CD14-positive monocyte (primary cell): ENCODE measurements at regions not wholly inside any gene's neighbourhood (a gene's known extent, or its start where the extent isn't known, plus 50 kb on each side); places are given as distances from the start of the nearest gene placed in this dataset.
A peak's percentile ranks its signal among the peaks of the same experiment; 100 is the strongest.

Experiments
- DNase-seq, 3 donors: peaks; one replicate each; pipeline ENCODE4 v3.0.0-alpha.2; 2011 to 2022
- H2AFZ ChIP-seq: 2 replicates; pipeline ENCODE4 v1.6.0; 2012; ENCODE audit warnings: mild to moderate bottlenecking, low read depth, low read length, inconsistent platforms; ENCODE audit not compliant: insufficient read depth, poor library complexity, severe bottlenecking
- H3K27ac ChIP-seq, 2 donors: 1 replicate in 1 of 2; 2 replicates in 1 of 2; pipeline ENCODE4 v1.5.1; 2012 to 2013; ENCODE audit warnings: low read length in 2 of 2, control low read depth in 1 of 2, inconsistent platforms in 1 of 2, low read depth in 1 of 2, mild to moderate bottlenecking in 1 of 2
- H3K27me3 ChIP-seq, 2 donors: one replicate each; pipeline versions ENCODE4 v1.6.0 to v1.6.1; 2011 to 2013; ENCODE audit warnings: low read length in 2 of 2; ENCODE audit not compliant: control insufficient read depth in 2 of 2, insufficient read depth in 2 of 2
- H3K36me3 ChIP-seq, 2 donors: replicated peaks in 1 of 2; 1 replicate in 1 of 2; 2 replicates in 1 of 2; pipeline versions ENCODE4 v1.5.1 to v1.6.1; 2012 to 2013; ENCODE audit warnings: low read length in 2 of 2, control low read depth in 1 of 2, inconsistent platforms in 1 of 2, mild to moderate bottlenecking in 1 of 2; ENCODE audit not compliant: insufficient read depth in 2 of 2, control insufficient read depth in 1 of 2
- H3K4me1 ChIP-seq, 2 donors: 1 replicate in 1 of 2; 2 replicates in 1 of 2; pipeline versions ENCODE4 v1.5.1 to v1.6.1; 2012 to 2013; ENCODE audit warnings: low read length in 2 of 2, control low read depth in 1 of 2, inconsistent platforms in 1 of 2, mild to moderate bottlenecking in 1 of 2, moderate library complexity in 1 of 2; ENCODE audit not compliant: insufficient read depth in 2 of 2, control insufficient read depth in 1 of 2
- H3K4me2 ChIP-seq: replicated peaks from 2 replicates; pipeline ENCODE3; 2012; ENCODE audit warnings: low read length, moderate library complexity, mild to moderate bottlenecking; ENCODE audit not compliant: poor library complexity, severe bottlenecking; ENCODE audit errors: extremely low read depth
- H3K4me3 ChIP-seq, 3 experiments: fragments of 200-600 bp in 1 of 3; sonication (generic) in 1 of 3; replicated peaks in 1 of 3; 1 replicate in 2 of 3; 2 replicates in 1 of 3; pipeline ENCODE4 v1.5.1; 2011 to 2013; ENCODE audit warnings: low read length in 3 of 3, mild to moderate bottlenecking in 3 of 3, control low read depth in 2 of 3, low read depth in 2 of 3, inconsistent platforms in 1 of 3, moderate library complexity in 1 of 3
- H3K79me2 ChIP-seq: 2 replicates; pipeline ENCODE4 v1.6.0; 2012; ENCODE audit warnings: mild to moderate bottlenecking, control low read depth, inconsistent platforms, low read length, moderate library complexity; ENCODE audit not compliant: insufficient read depth
- H3K9ac ChIP-seq: 2 replicates; pipeline ENCODE4 v1.6.0; 2017; ENCODE audit warnings: low read length, mild to moderate bottlenecking; ENCODE audit not compliant: insufficient read depth, poor library complexity, severe bottlenecking
- H3K9me3 ChIP-seq, 2 donors: replicated peaks in 1 of 2; 1 replicate in 1 of 2; 2 replicates in 1 of 2; pipeline versions ENCODE4 v1.5.1 to v1.6.1; 2012 to 2013; ENCODE audit warnings: low read length in 2 of 2, control low read depth in 1 of 2; ENCODE audit not compliant: control insufficient read depth in 1 of 2, insufficient read depth in 1 of 2
- H4K20me1 ChIP-seq: 2 replicates; pipeline ENCODE4 v1.6.0; 2012; ENCODE audit warnings: mild to moderate bottlenecking, low read length, control low read depth, moderate library complexity; ENCODE audit not compliant: insufficient read depth
- H3K27ac Mint-ChIP-seq, 7 donors: one replicate each; pipeline ENCODE4 v1.8.0; 2020; ENCODE audit warnings: mild to moderate bottlenecking in 7 of 7, mixed read lengths in 7 of 7, moderate library complexity in 6 of 7, inconsistent platforms in 2 of 7
- H3K27me3 Mint-ChIP-seq, 3 donors: one replicate each; pipeline ENCODE4 v1.8.0; 2021 to 2022; ENCODE audit warnings: low read depth in 3 of 3, mild to moderate bottlenecking in 3 of 3, mixed read lengths in 3 of 3, moderate library complexity in 3 of 3, inconsistent platforms in 1 of 3
- H3K36me3 Mint-ChIP-seq, 2 donors: one replicate each; pipeline ENCODE4 v1.8.0; 2020; ENCODE audit warnings: mixed read lengths in 2 of 2, inconsistent platforms in 1 of 2, mild to moderate bottlenecking in 1 of 2
- H3K4me1 Mint-ChIP-seq: one replicate; pipeline ENCODE4 v1.8.0; 2020; ENCODE audit warnings: mild to moderate bottlenecking, mixed read lengths
- H3K4me3 Mint-ChIP-seq, 2 donors: one replicate each; pipeline ENCODE4 v1.8.0; 2020; ENCODE audit warnings: mild to moderate bottlenecking in 2 of 2, mixed read lengths in 2 of 2, moderate library complexity in 1 of 2
- H3K9me3 Mint-ChIP-seq, 7 donors: one replicate each; pipeline ENCODE4 v1.8.0; 2020 to 2022; ENCODE audit warnings: mixed read lengths in 7 of 7, mild to moderate bottlenecking in 6 of 7, moderate library complexity in 6 of 7, inconsistent platforms in 2 of 7
- WGBS: methylation state at CpG from one replicate; pipeline ENCODE4 v1.1.5; 2013; ENCODE audit warnings: missing lambda C conversion rate; ENCODE audit not compliant: insufficient coverage; 5-methylcytosine and 5-hydroxymethylcytosine counted together
- intact Hi-C, 2 donors: fragments of 100-400 bp; cut with micrococcal nuclease; formaldehyde crosslinking; loops; one replicate each; pipeline versions ENCODE4 v1.15.0 to v1.15.1; 2023
- TF ChIP-seq, protein P1 (sequence below): fragments of 200-600 bp; IDR thresholded peaks from one replicate; pipeline ENCODE4 v1.8.0; 2022; ENCODE audit warnings: antibody characterized with exemption, mild to moderate bottlenecking

DNA sequence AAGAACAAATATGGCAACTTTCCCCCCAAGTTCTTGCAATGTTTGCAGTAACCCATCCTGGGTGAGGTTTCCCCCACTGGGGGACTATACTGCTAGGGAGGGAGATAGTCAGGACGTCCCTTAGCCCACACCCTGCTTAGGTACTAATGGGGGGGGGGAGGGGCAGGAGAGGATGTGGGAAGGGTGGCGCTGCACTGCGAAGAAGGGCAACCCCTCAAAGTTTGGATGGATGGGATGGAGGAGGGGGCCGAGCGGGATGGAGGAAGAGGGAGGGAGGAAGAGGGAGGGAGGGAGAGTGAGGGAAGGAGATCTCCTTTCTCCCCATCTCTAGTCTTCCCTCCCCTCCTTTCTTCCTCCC is 100.6 kb upstream of the HSD17B12 start:
- peak overlapping the region; percentile 68 to 86 for H3K4me3 Mint-ChIP-seq

DNA sequence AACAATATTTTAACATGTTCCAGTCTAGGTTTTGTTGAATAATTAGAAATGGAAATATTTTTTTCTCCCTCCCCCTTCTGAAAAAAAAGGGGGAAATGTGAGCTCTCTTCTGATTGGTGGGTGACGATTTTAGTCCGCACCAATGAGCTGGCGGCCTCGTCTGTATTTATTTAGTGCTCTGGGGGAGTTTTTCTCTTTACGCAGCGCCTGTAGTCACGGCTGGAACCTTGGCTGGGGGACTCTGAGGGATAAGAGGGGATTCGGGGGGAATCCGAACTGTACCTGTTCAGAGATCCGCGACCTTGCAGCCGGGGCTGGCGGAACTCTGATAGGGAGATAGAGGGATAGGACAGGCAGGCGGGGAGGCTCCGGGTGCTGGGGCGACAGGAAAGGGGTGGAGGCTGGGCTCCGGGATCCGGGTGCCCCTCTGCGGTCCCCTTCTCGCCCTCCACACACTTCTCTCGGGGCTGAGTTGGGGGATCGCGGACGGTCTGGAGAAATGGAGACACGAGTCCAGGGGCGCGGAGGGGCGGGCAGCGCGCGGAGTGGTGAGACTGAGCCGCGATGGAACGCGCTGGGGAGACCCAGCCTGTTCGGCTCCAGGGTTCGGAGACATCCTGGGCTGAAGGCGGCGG is 99.7 kb upstream of the HSD17B12 start:
- TF ChIP-seq, protein P1, sequence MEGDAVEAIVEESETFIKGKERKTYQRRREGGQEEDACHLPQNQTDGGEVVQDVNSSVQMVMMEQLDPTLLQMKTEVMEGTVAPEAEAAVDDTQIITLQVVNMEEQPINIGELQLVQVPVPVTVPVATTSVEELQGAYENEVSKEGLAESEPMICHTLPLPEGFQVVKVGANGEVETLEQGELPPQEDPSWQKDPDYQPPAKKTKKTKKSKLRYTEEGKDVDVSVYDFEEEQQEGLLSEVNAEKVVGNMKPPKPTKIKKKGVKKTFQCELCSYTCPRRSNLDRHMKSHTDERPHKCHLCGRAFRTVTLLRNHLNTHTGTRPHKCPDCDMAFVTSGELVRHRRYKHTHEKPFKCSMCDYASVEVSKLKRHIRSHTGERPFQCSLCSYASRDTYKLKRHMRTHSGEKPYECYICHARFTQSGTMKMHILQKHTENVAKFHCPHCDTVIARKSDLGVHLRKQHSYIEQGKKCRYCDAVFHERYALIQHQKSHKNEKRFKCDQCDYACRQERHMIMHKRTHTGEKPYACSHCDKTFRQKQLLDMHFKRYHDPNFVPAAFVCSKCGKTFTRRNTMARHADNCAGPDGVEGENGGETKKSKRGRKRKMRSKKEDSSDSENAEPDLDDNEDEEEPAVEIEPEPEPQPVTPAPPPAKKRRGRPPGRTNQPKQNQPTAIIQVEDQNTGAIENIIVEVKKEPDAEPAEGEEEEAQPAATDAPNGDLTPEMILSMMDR: no peak
- Histone ChIP-seq H3K9me3 (peaks cover 4 to 47% of the 10 kb centered on the region in 2 donors), H3K4me3 (peak overlapping the region in 1 of 3 experiments; percentile 49), H3K9ac (no peak overlapping the region), H3K36me3 (no peaks in the 10 kb centered on the region), H2AFZ (peak overlapping the region; percentile 46), H3K27ac (no peak overlapping the region), H3K4me1 (peaks cover 9 to 20% of the 10 kb centered on the region in 2 donors), H3K79me2 (no peaks in the 10 kb centered on the region), H3K4me2 (peak overlapping the region; percentile 50), H4K20me1 (no peaks in the 10 kb centered on the region), H3K27me3 (peaks cover 84 to 99% of the 10 kb centered on the region in 2 donors)
- Mint-ChIP-seq H3K36me3 (peaks cover 5 to 10% of the 10 kb centered on the region in 2 donors), H3K4me3 (peak overlapping the region; percentile 70 to 86), H3K27ac (no peak overlapping the region), H3K9me3 (peaks cover 2 to 29% (median 19%) of the 10 kb centered on the region in 7 donors), H3K27me3 (peaks cover 90 to 96% (median 92%) of the 10 kb centered on the region in 3 donors), H3K4me1 (peaks cover 36% of the 10 kb centered on the region)
- WGBS: 3% methylated on average over 29 of the region's 39 CpGs
- DNase-seq: no peak
- intact Hi-C loops: no loop called here

More for the DNA sequence above, 100.6 kb upstream of the HSD17B12 start:
- Histone ChIP-seq H3K4me3 (peak overlapping the region in 1 of 3 experiments; percentile 64), H3K27ac (no peak overlapping the region), H3K79me2 (no peaks in the 10 kb centered on the region), H2AFZ (no peak overlapping the region), H3K4me2 (peak overlapping the region; percentile 71), H4K20me1 (no peaks in the 10 kb centered on the region), H3K27me3 (peaks cover 93 to 99% of the 10 kb centered on the region in 2 donors), H3K4me1 (peaks cover 9 to 20% of the 10 kb centered on the region in 2 donors), H3K36me3 (no peaks in the 10 kb centered on the region), H3K9me3 (peaks cover 4 to 52% of the 10 kb centered on the region in 2 donors), H3K9ac (no peak overlapping the region)
- Mint-ChIP-seq H3K9me3 (peaks cover 2 to 33% (median 20%) of the 10 kb centered on the region in 7 donors), H3K36me3 (peaks cover 5 to 12% of the 10 kb centered on the region in 2 donors), H3K27me3 (peaks cover 96 to 99% (median 97%) of the 10 kb centered on the region in 3 donors), H3K27ac (no peak overlapping the region), H3K4me1 (peaks cover 43% of the 10 kb centered on the region)
- WGBS: no CpG with 5 or more reads among the region's 5 CpGs
- TF ChIP-seq, protein P1: no peak
- intact Hi-C loops: loop anchor here in 1 of 2 donors (5.0 kb wide), 1 partner anchor 272 kb away; no protein-coding TSS in a partner anchor
- no peak for DNase-seq
